Renal pelvis (tissue), 1 donor: ENCODE measurements at regions not wholly inside any gene's neighbourhood (a gene's known extent, or its start where the extent isn't known, plus 50 kb on each side); places are given as distances from the start of the nearest gene placed in this dataset.

Source experiments
- DNase-seq: peaks from one replicate; pipeline ENCODE4 v3.0.0-alpha.2; 2013

DNA sequence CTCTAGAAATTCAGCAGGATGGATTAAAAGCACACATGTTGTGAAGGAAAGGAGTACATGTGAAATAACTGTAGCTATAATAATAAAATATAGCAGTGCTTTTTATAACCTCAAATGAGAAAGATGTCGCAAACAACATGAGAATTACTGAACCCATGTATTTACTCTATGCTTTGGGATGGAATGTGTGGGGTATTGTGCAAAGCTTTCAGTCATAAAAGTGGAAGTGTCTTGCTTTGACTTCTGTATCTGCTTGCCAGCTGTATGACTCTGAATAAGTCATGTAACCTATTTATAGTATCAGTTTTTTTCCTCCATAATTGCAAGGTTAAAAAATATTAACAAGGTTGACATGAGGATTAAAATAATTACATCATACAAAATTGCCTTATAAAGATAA is 519.3 kb upstream of the CADM2 start:
- DNase-seq = no peak

DNA sequence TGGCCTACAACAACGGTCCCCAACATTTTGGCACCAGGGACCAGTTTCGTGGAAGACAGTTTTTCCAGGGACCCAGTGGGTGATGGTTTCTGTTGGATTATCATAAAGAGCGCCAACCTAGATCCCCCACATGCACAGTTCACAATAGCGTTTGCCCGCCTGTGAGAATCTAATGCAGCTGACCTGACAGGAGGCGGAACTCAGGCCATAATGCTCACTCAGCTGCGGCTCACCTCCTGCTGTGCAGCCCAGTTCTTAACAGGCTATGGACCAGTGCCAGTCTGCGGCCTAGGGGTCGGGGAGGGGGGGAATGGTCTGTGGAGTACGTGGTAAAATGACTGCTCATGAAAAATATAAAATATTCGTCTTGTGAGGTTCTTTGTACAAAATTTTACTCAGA is 518.5 kb upstream of the CADM2 start:
- DNase-seq = no peak

DNA sequence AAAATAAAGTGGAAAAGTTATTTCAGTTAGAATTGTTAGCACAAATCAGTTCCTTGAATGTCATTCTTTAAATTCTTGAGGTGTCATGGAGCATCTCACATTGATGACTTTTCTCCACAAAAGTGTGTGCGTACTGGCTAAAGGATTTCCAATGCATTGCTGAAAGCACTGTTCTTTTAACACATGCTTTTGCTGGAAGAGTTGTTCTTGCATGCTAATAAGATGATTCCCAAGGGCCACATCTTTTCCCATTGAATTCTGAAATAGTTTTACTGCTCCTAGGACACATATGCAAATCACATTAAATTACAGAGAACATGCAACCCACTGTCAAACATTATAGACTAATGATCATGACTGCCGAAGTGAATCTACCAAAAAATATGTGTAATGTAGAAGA is 516.3 kb upstream of the CADM2 start:
- DNase-seq = no peak

DNA sequence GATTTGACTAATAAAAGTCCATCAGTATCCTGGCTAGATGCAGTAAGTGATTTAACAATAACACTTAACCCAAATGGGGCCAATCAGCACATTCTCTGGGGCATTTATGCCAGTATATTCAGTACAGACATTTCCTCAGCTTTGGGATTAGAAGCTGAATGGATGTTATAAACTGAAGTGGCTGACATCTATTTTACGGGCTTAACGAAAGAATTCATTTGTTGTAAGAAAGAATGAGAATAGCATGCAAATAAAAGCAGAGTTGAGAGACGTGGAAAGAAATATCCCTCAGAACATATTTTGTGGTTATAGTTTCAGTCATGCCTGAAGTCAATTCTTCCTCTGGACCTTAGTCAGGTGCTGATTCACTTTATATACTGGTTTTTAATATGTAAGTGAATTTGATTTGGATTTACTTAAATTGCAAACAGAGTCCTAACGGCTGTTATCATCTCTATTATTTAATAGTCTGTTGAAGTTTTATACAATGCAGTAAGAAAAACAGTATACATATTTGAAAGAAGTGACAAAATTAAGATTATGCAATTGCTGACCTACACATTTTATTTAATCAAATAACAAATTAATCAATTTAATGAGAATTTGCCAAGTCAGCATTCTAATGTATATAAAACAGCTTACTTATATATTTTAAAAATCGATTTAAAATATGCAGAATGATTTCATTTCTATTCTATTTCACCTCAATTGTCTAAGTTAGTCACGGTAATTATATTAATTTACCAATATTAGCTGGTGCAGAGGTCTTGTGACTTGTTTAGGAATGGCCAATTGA is 513.9 kb upstream of the CADM2 start:
- no peak for DNase-seq

DNA sequence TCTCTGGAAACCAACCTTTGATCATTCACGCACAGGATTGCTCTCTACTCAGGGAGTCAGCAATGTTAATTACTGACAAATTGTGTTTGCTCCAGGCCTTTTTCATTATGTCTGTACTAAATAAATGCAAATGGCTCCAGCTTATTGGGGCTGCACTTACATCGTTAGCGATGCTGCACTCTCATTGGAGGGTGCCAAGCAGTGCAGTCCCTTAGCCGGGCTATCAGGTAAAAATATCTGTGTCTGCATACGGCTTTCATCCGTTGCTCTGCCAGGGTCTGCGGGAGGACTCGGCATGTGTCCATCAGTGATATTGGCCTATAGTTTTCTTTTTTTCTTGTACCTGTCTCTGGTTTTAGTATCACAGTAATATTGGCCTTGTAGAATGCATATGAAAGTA is 471.5 kb upstream of the CADM2 start:
- DNase-seq = no peak

DNA sequence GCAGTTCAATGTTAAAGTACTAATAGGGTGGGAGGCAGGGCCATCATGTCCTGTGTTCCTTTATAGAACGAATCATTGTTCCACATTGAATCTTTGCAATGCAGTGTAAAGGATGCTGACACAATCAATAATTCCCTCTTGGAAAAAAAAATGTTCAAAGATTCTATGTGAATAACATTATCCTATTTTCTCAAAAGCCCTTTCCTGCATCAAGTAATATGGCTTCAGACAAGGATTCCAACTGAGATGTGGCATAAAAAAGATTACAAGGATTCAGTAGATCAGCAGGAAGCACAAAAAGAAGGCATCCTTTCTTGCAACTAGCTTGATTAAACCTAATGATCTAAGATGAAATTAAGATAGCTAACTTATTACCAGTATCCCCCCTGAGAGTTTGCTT is 454.0 kb upstream of the CADM2 start:
- DNase-seq = no peak

DNA sequence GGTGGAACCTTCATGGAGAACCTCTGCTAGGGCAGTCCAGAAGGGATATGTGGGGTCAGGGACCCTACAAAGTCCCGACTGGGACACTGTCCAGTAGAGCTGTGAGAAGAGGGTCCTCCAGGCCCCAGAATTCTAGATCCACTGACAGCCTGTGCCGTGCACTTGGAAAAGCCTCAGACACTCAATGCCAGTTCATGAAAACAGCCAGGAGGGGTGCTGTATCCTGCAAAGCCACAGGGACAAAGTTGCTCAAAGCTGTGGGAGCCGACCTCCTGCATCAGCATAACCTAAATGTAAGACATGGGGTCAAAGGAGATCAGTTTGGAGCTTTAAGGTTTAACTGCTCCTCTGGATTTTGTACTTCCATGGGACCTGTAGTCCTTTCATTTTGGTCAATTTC is 448.8 kb upstream of the CADM2 start:
- DNase-seq = no peak

DNA sequence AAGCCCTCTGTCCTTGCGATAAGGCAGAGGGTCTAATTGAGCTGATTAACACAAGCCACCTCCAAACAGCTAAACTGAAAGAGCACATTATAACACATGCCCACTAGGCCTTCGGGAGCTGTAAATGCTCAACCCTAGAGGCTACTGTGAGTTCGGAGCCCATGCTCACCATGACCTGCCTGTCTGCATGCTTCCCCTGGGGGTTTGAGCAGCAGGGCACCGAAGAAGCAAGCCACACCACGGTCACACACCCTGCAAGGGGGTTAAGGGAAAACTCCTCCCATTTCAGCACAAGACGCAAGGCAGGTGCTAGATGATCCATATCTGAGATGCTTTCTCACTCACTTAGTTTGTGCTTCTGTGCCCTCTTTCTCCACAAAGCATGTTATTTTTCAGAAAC is 435.9 kb upstream of the CADM2 start:
- no peak for DNase-seq

DNA sequence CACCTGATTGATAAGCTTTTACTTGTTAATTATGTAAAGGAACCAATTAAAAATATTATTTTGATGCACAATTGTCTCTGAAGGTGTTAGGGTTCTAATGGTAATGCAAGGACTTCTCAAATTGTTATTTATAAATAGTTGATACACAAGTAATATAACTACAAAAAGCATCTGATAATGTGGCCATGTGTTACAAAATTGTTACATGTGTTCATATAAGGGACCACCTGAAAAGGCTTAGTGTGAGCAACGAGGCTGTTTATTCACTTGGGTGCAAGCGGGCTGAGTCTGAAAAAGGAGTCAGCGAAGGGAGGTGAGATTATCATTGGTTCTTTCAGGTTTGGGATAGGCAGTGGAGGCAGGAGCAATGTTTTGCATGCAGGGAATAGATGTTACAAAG is 421.9 kb upstream of the CADM2 start:
- no peak for DNase-seq

DNA sequence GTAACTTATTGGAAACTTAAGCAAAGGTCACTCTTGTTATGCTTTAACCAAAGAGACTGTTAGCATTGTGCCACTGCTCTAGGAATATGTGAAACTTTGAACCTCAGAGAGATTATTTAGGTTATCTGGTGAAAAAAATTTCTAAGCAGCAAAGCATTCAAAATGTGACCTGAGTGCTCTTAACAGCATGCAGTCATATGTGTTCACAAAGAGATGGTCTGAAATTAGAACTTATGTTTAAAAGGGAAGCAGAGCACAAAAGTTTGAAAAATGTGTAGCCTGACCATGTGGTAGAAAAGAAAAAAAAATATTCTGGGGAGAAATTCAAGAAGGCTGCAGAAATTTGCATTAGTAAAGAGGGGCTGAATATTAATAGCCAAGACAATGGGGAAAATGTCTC is 420.2 kb upstream of the CADM2 start:
- no peak for DNase-seq

DNA sequence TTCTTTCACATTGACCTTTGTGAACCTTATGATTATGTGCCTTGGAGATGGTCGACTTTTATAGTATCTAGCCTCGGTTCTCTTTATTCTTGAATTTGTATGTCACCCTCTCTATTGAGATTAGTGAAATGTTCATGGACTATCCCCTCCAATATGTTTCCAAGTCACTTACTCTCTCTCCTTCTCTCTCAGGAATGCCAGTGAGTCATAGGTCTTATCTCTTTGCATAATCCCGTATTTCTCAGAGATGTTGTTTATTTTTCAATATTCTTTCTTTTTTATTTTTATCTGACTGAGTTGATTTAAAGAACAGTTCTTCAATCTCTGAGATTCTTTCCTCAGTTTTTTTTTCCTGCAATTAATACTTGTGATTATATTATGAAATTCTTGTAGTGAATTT is 411.6 kb upstream of the CADM2 start:
- no peak for DNase-seq

DNA sequence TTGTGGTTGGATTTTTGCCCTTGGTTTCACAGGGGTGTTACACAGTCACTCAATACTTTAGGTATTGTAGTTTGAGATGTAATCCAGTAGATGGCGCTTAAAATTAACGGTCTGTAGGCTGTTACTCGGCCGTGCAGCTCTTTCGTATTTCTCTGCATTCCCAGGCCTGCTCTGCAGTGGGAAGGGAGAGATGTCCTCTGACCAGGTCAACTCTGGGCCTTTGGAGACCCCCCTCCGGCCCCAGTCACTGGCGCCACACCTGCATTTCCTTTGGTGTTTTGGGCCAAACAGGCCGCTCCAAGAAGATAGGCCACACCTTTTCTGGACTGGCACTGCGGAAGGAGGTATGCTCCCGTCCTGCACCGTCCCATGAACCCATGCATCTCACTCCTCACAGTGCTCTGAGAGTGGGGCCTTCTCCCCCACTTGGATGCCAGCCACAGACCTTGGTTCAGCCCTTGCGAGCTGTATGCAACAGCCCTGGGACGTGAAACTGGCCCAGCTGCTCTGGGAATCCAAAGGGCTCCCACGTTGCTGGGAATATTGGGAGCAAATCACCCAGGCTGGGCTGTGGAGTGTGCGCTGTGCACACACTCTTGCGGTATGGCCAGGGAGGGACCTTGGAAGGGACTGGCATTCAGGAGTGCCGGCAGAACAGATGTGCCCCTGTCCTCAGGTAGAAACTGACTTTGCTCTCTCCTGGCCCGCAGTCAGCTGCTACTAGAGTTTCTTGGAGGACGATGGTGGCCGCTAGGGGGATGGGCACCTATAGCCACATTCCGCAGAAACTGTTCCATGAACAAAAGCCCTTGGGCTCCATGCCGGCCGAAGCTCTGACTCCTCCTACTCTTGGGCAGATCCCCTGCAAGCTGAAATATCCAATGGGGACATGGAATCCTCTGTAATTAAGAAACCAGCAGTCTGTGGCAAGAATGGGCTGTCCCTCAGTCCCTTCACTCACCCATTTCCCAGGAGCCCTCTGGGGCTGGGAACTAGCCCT is 410.5 kb upstream of the CADM2 start:
- DNase-seq = peak; percentile 0

DNA sequence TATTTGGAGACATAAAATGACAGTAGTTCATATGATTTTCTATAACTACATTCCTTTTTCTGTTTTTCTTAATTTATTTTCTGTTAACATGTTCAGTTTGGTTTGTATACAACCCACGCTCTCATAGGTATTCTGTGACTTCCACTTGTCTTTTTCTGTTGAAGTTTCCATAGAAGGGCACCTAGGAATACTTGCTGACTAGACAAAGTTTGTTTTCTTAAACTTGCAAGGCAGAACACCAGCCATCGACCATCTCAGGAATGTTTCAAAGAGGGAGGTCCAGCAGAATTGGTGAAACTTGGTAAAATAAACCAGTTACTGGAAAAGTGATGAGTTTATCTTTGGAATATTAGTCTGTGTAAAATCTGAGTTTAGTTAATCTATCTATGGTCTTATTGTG is 403.2 kb upstream of the CADM2 start:
- DNase-seq = no peak

DNA sequence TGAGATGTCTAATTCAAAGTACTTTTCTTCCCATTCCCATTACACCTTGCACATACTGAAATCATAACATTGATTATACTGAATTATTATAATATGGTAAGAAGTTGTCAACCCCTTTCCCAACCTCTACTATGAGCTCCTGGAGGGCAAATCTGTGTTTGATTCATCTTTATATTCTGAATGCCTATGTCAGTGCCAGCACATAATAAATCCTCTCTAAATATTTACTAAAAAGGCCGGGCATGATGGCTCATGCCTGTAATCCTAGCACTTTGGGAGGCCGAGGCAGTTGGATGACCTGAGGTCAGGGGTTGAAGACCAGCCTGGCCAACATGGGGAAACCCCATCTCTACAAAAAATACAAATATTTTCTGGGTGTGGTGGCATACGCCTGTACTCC is 392.5 kb upstream of the CADM2 start:
- DNase-seq = no peak

DNA sequence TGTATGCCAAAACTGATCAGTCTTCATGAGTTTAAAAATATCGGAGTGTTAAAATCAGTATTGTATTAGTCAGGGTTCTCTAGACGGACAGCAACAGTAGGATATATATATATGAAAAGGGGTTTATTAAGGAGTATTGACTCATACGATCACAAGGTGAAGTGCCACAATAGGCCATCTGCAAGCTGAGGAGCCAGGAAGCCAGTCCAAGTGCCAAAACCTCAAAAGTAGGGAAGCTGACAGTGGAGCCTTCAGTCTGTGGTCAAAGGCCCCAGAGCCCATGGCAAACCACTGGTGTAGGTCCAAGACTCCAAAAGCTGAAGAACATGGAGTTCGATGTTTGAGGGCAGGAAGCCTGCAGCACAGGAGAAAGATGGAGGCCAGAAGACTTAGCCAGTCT is 391.0 kb upstream of the CADM2 start:
- DNase-seq = no peak

DNA sequence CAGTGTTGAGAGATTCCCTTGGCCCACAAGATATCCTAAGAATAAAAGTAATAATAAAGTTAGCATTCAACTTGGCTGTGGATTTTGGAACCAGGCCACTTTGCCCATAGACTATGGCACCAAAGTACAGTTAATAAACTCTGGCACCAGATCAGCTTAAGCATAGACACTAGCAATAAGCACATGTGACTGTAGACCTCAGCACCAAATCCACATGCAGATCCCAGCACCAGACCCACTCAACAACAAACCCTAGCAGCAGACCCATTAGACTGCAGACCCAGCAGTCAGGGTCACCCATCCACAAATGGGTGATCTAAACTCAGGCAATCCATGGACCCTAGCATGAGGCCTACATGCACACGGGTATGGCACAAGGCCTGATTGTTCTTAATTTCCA is 384.8 kb upstream of the CADM2 start:
- no peak for DNase-seq

DNA sequence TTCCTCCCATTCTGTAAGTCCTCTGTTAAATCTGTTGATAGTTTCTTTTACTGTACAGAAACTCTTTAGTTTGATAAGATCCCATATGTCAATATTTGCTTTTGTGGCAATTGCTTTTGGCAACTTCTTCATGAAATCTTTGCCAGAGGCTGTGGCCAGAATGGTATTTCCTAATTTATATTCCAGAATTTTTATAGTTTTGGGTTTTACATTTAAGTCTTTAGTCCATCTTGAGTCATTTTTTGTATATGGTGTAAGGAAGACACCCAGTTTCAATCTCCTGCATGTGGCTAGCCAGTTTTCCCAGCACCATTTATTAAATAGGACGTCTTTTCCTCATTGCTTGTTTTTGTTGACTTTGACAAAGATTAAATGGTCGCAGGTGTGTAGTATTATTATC is 372.4 kb upstream of the CADM2 start:
- no peak for DNase-seq

DNA sequence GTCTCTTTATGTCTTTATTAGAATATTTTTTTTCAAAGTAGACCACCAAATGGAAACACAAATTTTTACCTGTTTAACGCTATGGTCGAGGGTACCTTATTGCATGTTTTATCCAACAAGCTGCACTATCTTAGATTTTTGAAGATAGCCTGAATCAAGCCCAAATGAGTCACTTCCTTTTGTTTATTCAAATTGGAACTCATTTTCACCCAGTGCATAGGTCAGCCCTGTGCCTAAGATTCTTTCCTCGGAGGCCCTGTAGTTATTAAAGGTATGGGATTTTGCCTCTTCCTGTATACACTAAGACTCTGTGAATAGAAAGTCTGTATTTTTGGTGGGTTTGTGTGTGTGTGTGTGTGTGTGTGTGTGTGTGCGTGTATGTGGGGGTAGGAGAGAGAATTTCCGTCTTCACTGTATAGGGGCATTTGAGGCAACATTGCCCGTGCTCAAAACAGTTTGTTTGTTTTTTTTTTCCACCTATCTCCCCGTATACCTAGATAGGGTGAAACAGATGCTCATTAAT is 358.0 kb upstream of the CADM2 start:
- no peak for DNase-seq

DNA sequence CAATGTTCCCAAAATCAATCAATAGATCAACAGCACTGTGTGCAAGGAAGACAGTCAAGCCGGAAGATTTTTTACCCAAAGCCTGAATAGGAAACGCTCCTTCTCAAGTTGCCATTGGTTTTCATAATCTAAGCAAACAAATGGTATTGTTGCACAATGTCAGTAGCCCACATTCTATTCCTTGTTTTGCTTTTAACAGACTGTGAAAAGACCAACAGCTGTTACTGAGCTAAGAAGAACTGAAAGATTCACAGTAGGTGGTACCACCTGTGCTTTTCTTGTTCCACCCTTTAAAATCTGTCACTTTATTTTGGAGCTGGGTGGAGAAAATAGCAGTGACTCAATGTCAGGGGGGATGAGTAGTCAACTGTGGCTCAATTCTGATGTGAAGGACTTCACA is 357.5 kb upstream of the CADM2 start:
- no peak for DNase-seq

DNA sequence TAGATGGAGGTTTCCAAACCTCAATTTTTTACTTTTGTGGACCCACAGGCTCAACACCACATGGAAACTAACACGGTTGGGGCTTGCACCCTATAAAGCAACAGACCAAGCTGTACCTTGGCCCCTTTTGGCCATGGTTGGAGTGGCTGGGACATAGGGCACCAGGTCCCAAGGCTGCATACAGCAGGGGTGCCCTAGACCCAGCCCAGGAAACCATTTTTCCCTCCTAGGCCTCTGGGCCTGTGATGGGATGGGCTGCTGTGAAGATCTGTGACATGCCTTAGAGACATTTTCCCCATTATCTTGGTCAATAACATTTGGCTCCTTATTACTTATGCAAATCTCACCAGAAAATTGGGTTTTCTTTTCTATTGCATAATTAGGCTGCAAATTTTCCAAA is 337.0 kb upstream of the CADM2 start:
- DNase-seq = no peak

DNA sequence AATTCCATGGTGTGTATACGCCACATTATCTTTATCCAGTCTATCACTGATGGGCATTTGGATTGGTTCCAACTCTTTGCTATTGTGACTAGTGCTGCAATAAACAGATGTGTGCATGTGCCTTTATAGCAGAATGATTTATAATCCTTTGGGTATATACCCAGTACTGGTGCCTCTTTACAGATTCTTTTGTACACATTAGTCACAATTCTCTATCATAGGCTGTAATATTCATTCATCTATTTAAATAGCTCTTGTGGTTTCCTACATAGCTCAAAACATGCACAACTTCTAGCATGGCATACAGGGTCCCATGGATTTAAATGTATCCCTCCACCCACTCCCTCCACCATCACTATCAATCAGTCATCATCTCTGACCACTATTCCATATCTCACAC is 324.1 kb upstream of the CADM2 start:
- no peak for DNase-seq

DNA sequence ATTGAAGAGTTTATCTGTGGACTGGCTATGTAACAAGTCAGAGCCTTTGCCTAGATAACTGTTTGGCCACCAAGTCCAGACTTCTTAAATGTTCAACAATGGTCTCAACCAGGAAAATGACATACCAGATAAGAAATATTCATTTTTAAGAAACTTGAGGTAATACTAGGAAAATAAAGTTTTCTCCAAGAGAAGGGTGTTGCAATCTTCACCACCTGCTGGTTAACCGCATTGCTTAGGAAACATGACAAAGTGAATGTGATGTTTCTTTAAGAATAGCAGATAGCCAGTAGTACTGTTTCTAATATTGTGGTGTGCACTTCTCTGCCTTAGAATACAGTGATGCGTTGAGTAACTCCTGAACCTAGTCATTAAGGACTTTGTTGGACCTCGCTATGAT is 321.5 kb upstream of the CADM2 start:
- no peak for DNase-seq

DNA sequence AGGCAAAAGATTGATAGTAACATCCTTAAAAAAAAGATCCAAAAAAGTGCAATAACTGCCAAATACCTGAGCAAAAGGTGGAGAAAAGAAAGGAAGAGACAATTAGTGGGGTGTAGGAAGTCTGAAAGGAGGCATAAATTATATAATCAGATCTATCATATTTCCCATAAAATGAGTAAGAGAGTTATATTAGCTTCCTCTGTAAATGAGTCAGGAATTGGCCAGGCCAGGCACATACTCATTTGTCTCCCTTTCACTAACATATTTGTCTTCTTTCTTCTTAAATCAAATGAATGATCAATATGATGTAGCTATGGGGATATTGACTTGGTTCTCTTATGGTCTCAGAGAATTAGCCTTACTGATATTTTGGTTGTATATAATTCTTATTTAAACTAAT is 292.3 kb upstream of the CADM2 start:
- DNase-seq = no peak
